ENCODE measurements at regions not wholly inside any gene's neighbourhood (a gene's known extent, or its start where the extent isn't known, plus 50 kb on each side); places are given as distances from the start of the nearest gene placed in this dataset.

DNA sequence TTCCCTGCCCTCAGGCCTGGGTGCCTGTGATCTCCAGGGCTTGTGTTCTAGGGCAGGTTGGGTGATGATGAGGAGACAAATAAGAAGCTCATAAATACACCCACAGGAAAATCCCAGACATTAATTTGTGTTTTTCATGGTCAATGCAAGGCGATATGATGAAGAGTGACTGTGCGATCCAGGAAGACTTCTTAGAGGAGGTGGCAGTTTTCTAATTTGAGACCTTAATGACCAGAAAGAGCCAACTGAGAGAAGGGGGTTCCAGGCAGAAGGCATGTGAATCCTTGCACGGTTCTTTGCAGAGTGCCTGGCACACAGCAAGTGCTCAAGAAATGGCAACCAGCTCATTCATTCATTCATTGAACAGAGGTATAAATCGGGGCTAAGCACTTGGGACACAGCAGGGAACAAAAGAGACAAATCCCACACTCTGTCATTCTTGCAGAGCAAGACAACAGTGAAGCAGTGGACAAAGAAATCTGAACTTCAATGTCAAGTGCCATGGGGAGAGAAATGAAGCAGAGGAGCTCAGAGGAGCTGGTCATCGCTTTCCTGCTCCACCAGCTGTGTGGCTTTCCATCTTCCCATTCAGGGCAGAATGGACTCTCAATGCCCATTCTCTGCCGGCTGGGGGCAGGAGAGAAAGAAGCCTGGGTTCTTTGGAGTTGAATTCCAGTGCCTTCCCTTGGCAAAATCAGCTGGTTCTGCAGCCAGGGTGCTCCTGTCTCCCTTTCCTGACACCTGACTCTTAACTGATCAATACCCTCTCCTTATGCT is 128.3 kb downstream of the AACS start (continued):
- TF ChIP-seq PHF8 (conservative IDR thresholded peaks at IDR 0.05; ENCODE audit: low read depth, low read length): no peak
- TF ChIP-seq SIRT6 (IDR thresholded peaks at IDR 0.05; ENCODE audit: low read length): no peak
- TF ChIP-seq ASH2L (IDR thresholded peaks at IDR 0.05; ENCODE audit: low read length): no peak
- TF ChIP-seq CBX5 (IDR thresholded peaks at IDR 0.05; ENCODE audit: low read depth, low read length): no peak
- no peak for TF ChIP-seq EZH2 (IDR thresholded peaks at IDR 0.05; ENCODE audit: low read depth, low read length, severe bottlenecking)
- peak in 2 of 3 experiments; percentile 18 to 43; a peak in 1 of 4 replicates for TF ChIP-seq CTCF (IDR thresholded peaks at IDR 0.05; ENCODE audit: control extremely low read depth in 1 of 3, insufficient read depth in 1 of 3, low read depth in 1 of 3, low read length in 3 of 3)
- no peak for TF ChIP-seq TCF12 (IDR thresholded peaks at IDR 0.05; ENCODE audit: low read depth, low read length)
- peak; percentile 13 to 30; a peak in 2 of 4 replicates for TF ChIP-seq RAD21 (IDR thresholded peaks at IDR 0.05 in 1 of 2, conservative IDR thresholded peaks at IDR 0.05 in 1 of 2; ENCODE audit: low read depth in 2 of 2, low read length in 2 of 2)
- no peak for TF ChIP-seq SP2 (IDR thresholded peaks at IDR 0.05; ENCODE audit: low read length)
- TF ChIP-seq SRF (IDR thresholded peaks at IDR 0.05; ENCODE audit: low read depth, low read length): no peak
- no peak for TF ChIP-seq POU5F1 (IDR thresholded peaks at IDR 0.05; ENCODE audit: low read depth, low read length)
- no peak for TF ChIP-seq SP1 (IDR thresholded peaks at IDR 0.05; ENCODE audit: low read depth, low read length)
- TF ChIP-seq RXRA (IDR thresholded peaks at IDR 0.05; ENCODE audit: insufficient read depth, low read depth, low read length): no peak
